HuH-7.5 (cell line): ENCODE measurements at regions not wholly inside any gene's neighbourhood (a gene's known extent, or its start where the extent isn't known, plus 50 kb on each side); places are given as distances from the start of the nearest gene placed in this dataset.
"Not testable (repeated sequence)": the region's sequence is repeated elsewhere in the genome, so short reads cannot be mapped to it uniquely, and the experiment has no call there.

Experiments
- DNase-seq: peaks from one replicate; pipeline ENCODE4 v3.0.0; 2011; ENCODE audit warnings: low spot score

- no peak for DNase-seq
Observed at GRCh38 chr20:17836303-17836861, 132.2 kb downstream of the SNX5 start.

- DNase-seq, result no peak
Observed at GRCh38 chr20:17835934-17836300, 132.7 kb downstream of the SNX5 start.

- DNase-seq, result no peak
Observed at GRCh38 chr20:17835240-17835933, 133.2 kb downstream of the SNX5 start.

GRCh38 chr20:17834804-17835203 lies 133.8 kb downstream of the SNX5 start:
- no peak for DNase-seq

- DNase-seq, result no peak
Observed at GRCh38 chr20:17833036-17833674, 133.4 kb downstream of the BANF2 start.

- DNase-seq, result no peak
Observed at GRCh38 chr20:17832236-17832915, 132.6 kb downstream of the BANF2 start.

- DNase-seq, result no peak
Observed at GRCh38 chr20:17828598-17829144, 128.9 kb downstream of the BANF2 start.

GRCh38 chr20:17827759-17828559 lies 128.2 kb downstream of the BANF2 start:
- no peak for DNase-seq

GRCh38 chr20:17827079-17827478 lies 127.3 kb downstream of the BANF2 start:
- no peak for DNase-seq

- no peak for DNase-seq
Observed at GRCh38 chr20:17825960-17826843, 126.4 kb downstream of the BANF2 start.

- DNase-seq, result no peak
Observed at GRCh38 chr20:17825252-17825959, 125.6 kb downstream of the BANF2 start.

GRCh38 chr20:17824676-17825251 lies 125.0 kb downstream of the BANF2 start:
- no peak for DNase-seq

- no peak for DNase-seq
Observed at GRCh38 chr20:17823409-17824144, 123.8 kb downstream of the BANF2 start.

- DNase-seq, result no peak
Observed at GRCh38 chr20:17822540-17823408, 123.0 kb downstream of the BANF2 start.

- no peak for DNase-seq
Observed at GRCh38 chr20:17822039-17822438, 122.3 kb downstream of the BANF2 start.

GRCh38 chr20:17821606-17822005 lies 121.8 kb downstream of the BANF2 start:
- not testable (repeated sequence) for DNase-seq

- no peak for DNase-seq
Observed at GRCh38 chr20:17819395-17820093, 119.8 kb downstream of the BANF2 start.
